Tibial nerve (tissue), 3 donors: ENCODE measurements at regions not wholly inside any gene's neighbourhood (a gene's known extent, or its start where the extent isn't known, plus 50 kb on each side); places are given as distances from the start of the nearest gene placed in this dataset.

ENCODE experiments used
- POLR2A ChIP-seq, 2 donors: fragments of 450-650 bp; IDR thresholded peaks; one replicate each; pipeline ENCODE4 v1.6.1; 2017; ENCODE audit warnings: antibody characterized with exemption in 2 of 2, mild to moderate bottlenecking in 2 of 2, moderate library complexity in 2 of 2
- TF ChIP-seq, protein P1 (sequence below), 5 experiments: fragments of 200-600 bp in 3 of 5; fragments of 450-650 bp in 2 of 5; sonication (generic) in 3 of 5; IDR thresholded peaks; one replicate each; pipeline ENCODE4 v1.5.1; 2016 to 2019; ENCODE audit warnings: antibody characterized with exemption in 5 of 5, mild to moderate bottlenecking in 3 of 5, moderate library complexity in 2 of 5

- TF ChIP-seq POLR2A (IDR thresholded peaks at IDR 0.05): no peak
- TF ChIP-seq, protein P1, sequence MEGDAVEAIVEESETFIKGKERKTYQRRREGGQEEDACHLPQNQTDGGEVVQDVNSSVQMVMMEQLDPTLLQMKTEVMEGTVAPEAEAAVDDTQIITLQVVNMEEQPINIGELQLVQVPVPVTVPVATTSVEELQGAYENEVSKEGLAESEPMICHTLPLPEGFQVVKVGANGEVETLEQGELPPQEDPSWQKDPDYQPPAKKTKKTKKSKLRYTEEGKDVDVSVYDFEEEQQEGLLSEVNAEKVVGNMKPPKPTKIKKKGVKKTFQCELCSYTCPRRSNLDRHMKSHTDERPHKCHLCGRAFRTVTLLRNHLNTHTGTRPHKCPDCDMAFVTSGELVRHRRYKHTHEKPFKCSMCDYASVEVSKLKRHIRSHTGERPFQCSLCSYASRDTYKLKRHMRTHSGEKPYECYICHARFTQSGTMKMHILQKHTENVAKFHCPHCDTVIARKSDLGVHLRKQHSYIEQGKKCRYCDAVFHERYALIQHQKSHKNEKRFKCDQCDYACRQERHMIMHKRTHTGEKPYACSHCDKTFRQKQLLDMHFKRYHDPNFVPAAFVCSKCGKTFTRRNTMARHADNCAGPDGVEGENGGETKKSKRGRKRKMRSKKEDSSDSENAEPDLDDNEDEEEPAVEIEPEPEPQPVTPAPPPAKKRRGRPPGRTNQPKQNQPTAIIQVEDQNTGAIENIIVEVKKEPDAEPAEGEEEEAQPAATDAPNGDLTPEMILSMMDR (IDR thresholded peaks at IDR 0.05): no peak
Observed at GRCh38 chr21:17725339-17725738, 93.8 kb downstream of the C21orf91 start.
